PC-9 (cell line): ENCODE measurements at regions not wholly inside any gene's neighbourhood (a gene's known extent, or its start where the extent isn't known, plus 50 kb on each side); places are given as distances from the start of the nearest gene placed in this dataset.

ENCODE experiments used
- CTCF ChIP-seq: fragments of 200-600 bp; sonication (generic); conservative IDR thresholded peaks from 2 replicates; pipeline ENCODE4 v1.6.1; 2017; ENCODE audit warnings: mixed run types, antibody characterized with exemption, mild to moderate bottlenecking, moderate library complexity
- EZH2 ChIP-seq: fragments of 200-600 bp; sonication (generic); IDR thresholded peaks from 2 replicates; pipeline ENCODE4 v1.8.0; 2017; ENCODE audit warnings: antibody characterized with exemption, low read depth

- no peak for TF ChIP-seq CTCF
- no peak for TF ChIP-seq EZH2
Measured at GRCh38 chr1:98389809-98390208, 271.7 kb upstream of the SNX7 start.
